H9 (cell line): ENCODE measurements at regions not wholly inside any gene's neighbourhood (a gene's known extent, or its start where the extent isn't known, plus 50 kb on each side); places are given as distances from the start of the nearest gene placed in this dataset.

Experiments
- DNase-seq: peaks from one replicate; pipeline ENCODE4 v3.0.0-alpha.2; 2017
- H2AFZ ChIP-seq: one replicate; pipeline ENCODE4 v1.6.1; 2013; ENCODE audit warnings: mild to moderate bottlenecking, low read length, control low read depth, moderate library complexity
- H2AK5ac ChIP-seq: 2 replicates; pipeline ENCODE4 v1.6.1; 2013; ENCODE audit warnings: low read length, control low read depth, mixed read lengths; ENCODE audit not compliant: insufficient read length
- H2BK120ac ChIP-seq: one replicate; pipeline ENCODE4 v1.6.1; 2013; ENCODE audit warnings: low read depth, mild to moderate bottlenecking, low read length, control low read depth, inconsistent platforms; ENCODE audit not compliant: poor library complexity, severe bottlenecking
- H2BK12ac ChIP-seq: 2 replicates; pipeline ENCODE4 v1.6.1; 2013; ENCODE audit warnings: low read length, control low read depth, mixed read lengths, low read depth; ENCODE audit not compliant: insufficient read length
- H2BK15ac ChIP-seq: 2 replicates; pipeline ENCODE4 v1.6.1; 2013; ENCODE audit warnings: low read depth, low read length, control low read depth
- H2BK20ac ChIP-seq: one replicate; pipeline ENCODE4 v1.6.1; 2013; ENCODE audit warnings: low read depth, mild to moderate bottlenecking, low read length, control low read depth, inconsistent platforms; ENCODE audit not compliant: poor library complexity, severe bottlenecking
- H2BK5ac ChIP-seq: 2 replicates; pipeline ENCODE4 v1.6.1; 2013; ENCODE audit warnings: low read length, control low read depth, mixed read lengths; ENCODE audit not compliant: insufficient read length
- H3K14ac ChIP-seq: 2 replicates; pipeline ENCODE4 v1.6.1; 2013; ENCODE audit warnings: low read length, control low read depth; ENCODE audit not compliant: insufficient read depth
- H3K18ac ChIP-seq: 2 replicates; pipeline ENCODE4 v1.6.1; 2013; ENCODE audit warnings: low read depth, mild to moderate bottlenecking, mixed read lengths, low read length, control low read depth; ENCODE audit not compliant: insufficient read length
- H3K23ac ChIP-seq: 2 replicates; pipeline ENCODE4 v1.6.1; 2013; ENCODE audit warnings: low read length, control low read depth, mixed read lengths, low read depth; ENCODE audit not compliant: insufficient read length
- H3K23me2 ChIP-seq: 2 replicates; pipeline ENCODE4 v1.6.1; 2013; ENCODE audit warnings: low read depth, mild to moderate bottlenecking, mixed read lengths, low read length, control low read depth; ENCODE audit not compliant: insufficient read length, poor library complexity, severe bottlenecking
- H3K27ac ChIP-seq: 2 replicates; pipeline ENCODE4 v1.5.1; 2013; ENCODE audit warnings: low read length, control low read depth, mixed read lengths, low read depth; ENCODE audit not compliant: insufficient read length
- H3K27me3 ChIP-seq: 2 replicates; pipeline ENCODE4 v1.6.1; 2013; ENCODE audit warnings: low read length, control low read depth, inconsistent platforms; ENCODE audit not compliant: insufficient read depth
- H3K4ac ChIP-seq: 2 replicates; pipeline ENCODE4 v1.6.1; 2013; ENCODE audit warnings: low read depth, mild to moderate bottlenecking, control low read depth, inconsistent platforms, low read length, moderate library complexity
- H3K4me1 ChIP-seq: 2 replicates; pipeline ENCODE4 v1.6.1; 2013; ENCODE audit warnings: low read length, control low read depth, inconsistent platforms; ENCODE audit not compliant: insufficient read depth
- H3K4me2 ChIP-seq: 2 replicates; pipeline ENCODE4 v1.6.1; 2013; ENCODE audit warnings: low read length, control low read depth, mixed read lengths; ENCODE audit not compliant: insufficient read length, insufficient read depth
- H3K56ac ChIP-seq: 2 replicates; pipeline ENCODE4 v1.6.1; 2013; ENCODE audit warnings: low read depth, mild to moderate bottlenecking, mixed read lengths, low read length, control low read depth; ENCODE audit not compliant: insufficient read length
- H3K79me1 ChIP-seq: 2 replicates; pipeline ENCODE4 v1.6.1; 2013; ENCODE audit warnings: low read depth, mild to moderate bottlenecking, moderate library complexity, low read length, control low read depth, inconsistent platforms; ENCODE audit not compliant: insufficient read depth, poor library complexity, severe bottlenecking
- H3K79me2 ChIP-seq: 2 replicates; pipeline ENCODE4 v1.6.1; 2013; ENCODE audit warnings: low read length, control low read depth, inconsistent platforms; ENCODE audit not compliant: insufficient read depth
- H3K9ac ChIP-seq: 2 replicates; pipeline ENCODE4 v1.6.1; 2013; ENCODE audit warnings: low read length, control low read depth, mixed read lengths; ENCODE audit not compliant: insufficient read length; ENCODE audit errors: extremely low read depth
- H3K9me3 ChIP-seq: one replicate; pipeline ENCODE4 v1.6.1; 2013; ENCODE audit warnings: low read depth, low read length, inconsistent platforms; ENCODE audit not compliant: control insufficient read depth
- H3T11ph ChIP-seq: one replicate; pipeline ENCODE4 v1.6.1; 2013; ENCODE audit warnings: mild to moderate bottlenecking, low read length, control low read depth, inconsistent platforms
- H4K20me1 ChIP-seq: one replicate; pipeline ENCODE4 v1.6.1; 2013; ENCODE audit not compliant: control insufficient read depth, insufficient read length, insufficient read depth
- H4K5ac ChIP-seq: 2 replicates; pipeline ENCODE4 v1.6.1; 2013; ENCODE audit warnings: low read depth, mild to moderate bottlenecking, mixed read lengths, low read length, control low read depth; ENCODE audit not compliant: insufficient read length
- H4K8ac ChIP-seq: replicated peaks from 2 replicates; pipeline ENCODE4 v1.6.1; 2013; ENCODE audit warnings: low read length, control low read depth, mixed read lengths, low read depth; ENCODE audit not compliant: insufficient read length
- H4K91ac ChIP-seq: 2 replicates; pipeline ENCODE4 v1.6.1; 2013; ENCODE audit warnings: low read depth, mild to moderate bottlenecking, moderate library complexity, mixed read lengths, low read length, control low read depth; ENCODE audit not compliant: insufficient read length
- H3K27ac Mint-ChIP-seq, 3 experiments: 2 replicates in 2 of 3; 3 replicates in 1 of 3; pipeline ENCODE4 v1.8.0; 2020 to 2021; ENCODE audit warnings: mixed read lengths in 3 of 3, mild to moderate bottlenecking in 1 of 3, moderate library complexity in 1 of 3
- H3K27me3 Mint-ChIP-seq: 2 replicates; pipeline ENCODE4 v1.8.0; 2021; ENCODE audit warnings: low read depth, mild to moderate bottlenecking, moderate library complexity, mixed read lengths
- H3K36me3 Mint-ChIP-seq, 3 experiments: 2 replicates in 2 of 3; 3 replicates in 1 of 3; pipeline ENCODE4 v1.8.0; 2020 to 2021; ENCODE audit warnings: low read depth in 3 of 3, mixed read lengths in 3 of 3; ENCODE audit not compliant: insufficient read depth in 1 of 3
- H3K4me1 Mint-ChIP-seq, 2 experiments: 2 replicates each; pipeline ENCODE4 v1.8.0; 2020; ENCODE audit warnings: mixed read lengths in 2 of 2
- H3K4me3 Mint-ChIP-seq, 2 experiments: 2 replicates in 1 of 2; 3 replicates in 1 of 2; pipeline ENCODE4 v1.8.0; 2020 to 2021; ENCODE audit warnings: mild to moderate bottlenecking in 2 of 2, mixed read lengths in 2 of 2, moderate library complexity in 1 of 2
- H3K9me3 Mint-ChIP-seq, 2 experiments: 2 replicates in 1 of 2; 3 replicates in 1 of 2; pipeline ENCODE4 v1.8.0; 2020; ENCODE audit warnings: mild to moderate bottlenecking in 2 of 2, mixed read lengths in 2 of 2, moderate library complexity in 1 of 2
- CTCF ChIP-seq: fragments of 200-600 bp; sonication (generic); conservative IDR thresholded peaks from 3 replicates; pipeline ENCODE4 v1.8.0; 2021; ENCODE audit warnings: antibody characterized with exemption, mild to moderate bottlenecking
- whole genome bisulfite sequencing: extraction: QIAGEN DNeasy Blood & Tissue Kit; methylation state at CpG from one replicate; pipeline ENCODE4 v1.1.7; 2013; ENCODE audit warnings: missing lambda C conversion rate, low lambda C conversion rate, mixed read lengths; ENCODE audit not compliant: insufficient read length; ENCODE audit errors: extremely low coverage; 5-methylcytosine and 5-hydroxymethylcytosine counted together

- no peak overlapping the region for H2AFZ ChIP-seq
- H3K23me2 ChIP-seq = no peaks in the 10 kb centered on the region
- no peak overlapping the region for H3K4me2 ChIP-seq
- no peak overlapping the region for H2BK5ac ChIP-seq
- no peak overlapping the region for H3K9ac ChIP-seq
- Mint-ChIP-seq H3K9me3 (peaks cover 0 to 7% of the 10 kb centered on the region in 2 experiments; a peak in 1 of 5 replicates), H3K27ac (no peak overlapping the region), H3K36me3 (peaks cover 0 to 5% (median 0%) of the 10 kb centered on the region in 3 experiments; a peak in 2 of 7 replicates), H3K4me1 (peaks cover 39 to 52% of the 10 kb centered on the region in 2 experiments), H3K4me3 (no peak overlapping the region), H3K27me3 (peaks cover 3% of the 10 kb centered on the region; the same call in 1 of the 2 replicates)
- H3K18ac ChIP-seq = no peak overlapping the region
- H4K20me1 ChIP-seq = no peaks in the 10 kb centered on the region
- H2BK20ac ChIP-seq = no peak overlapping the region
- H2BK15ac ChIP-seq = no peak overlapping the region
- no peak overlapping the region for H2BK120ac ChIP-seq
- H4K91ac ChIP-seq = no peak overlapping the region
- H3K14ac ChIP-seq = no peak overlapping the region
- H3K23ac ChIP-seq = no peak overlapping the region
- no peaks in the 10 kb centered on the region for H3K79me2 ChIP-seq
- no peak for TF ChIP-seq CTCF
- WGBS = 100% methylated on average over 3 of the region's 6 CpGs
- no peak overlapping the region for H3K27ac ChIP-seq
- DNase-seq = no peak
- H2BK12ac ChIP-seq = no peak overlapping the region
- no peak overlapping the region for H2AK5ac ChIP-seq
- no peak overlapping the region for H4K8ac ChIP-seq
- no peak overlapping the region for H3K56ac ChIP-seq
- H3K27me3 ChIP-seq = no peaks in the 10 kb centered on the region; the same call in 1 of the 2 replicates
- no peak overlapping the region for H4K5ac ChIP-seq
- H3K4ac ChIP-seq = no peak overlapping the region
- no peaks in the 10 kb centered on the region for H3K79me1 ChIP-seq
- H3T11ph ChIP-seq = no peak overlapping the region
- H3K4me1 ChIP-seq = no peaks in the 10 kb centered on the region
- no peaks in the 10 kb centered on the region for H3K9me3 ChIP-seq
These were observed 75.7 kb upstream of the F3 start for GRCh38 chr1:94617134-94617805.
